K562 (cell line): ENCODE measurements at regions not wholly inside any gene's neighbourhood (a gene's known extent, or its start where the extent isn't known, plus 50 kb on each side); places are given as distances from the start of the nearest gene placed in this dataset.

Source experiments
- ATAC-seq: fragments of 200-7000 bp; cut with Tn5 transposase; 3 replicates; pipeline ENCODE4 v1.9.1; 2020; ENCODE audit warnings: moderate library complexity
- BruUV-seq: library from RNA; stranded (reverse); fragments of 400-500 nt; replicated peaks from 2 replicates; lab custom pipeline; 2021; lab: Mats Ljungman, UMichigan
- CTCF ChIA-PET: fragments of 300-600 bp; formaldehyde crosslinking; extraction: SDS; loops from one replicate; lab custom pipeline; 2021; ENCODE audit warnings: low intra/inter-chr PET ratio; lab: Yijun Ruan, JAX
- POLR2A ChIA-PET: fragments of 300-600, 350-650 bp; sonication (Branson Sonifier 250); formaldehyde crosslinking; extraction: SDS; loops from one replicate; lab custom pipeline; 2021; ENCODE audit warnings: antibody characterized with exemption, inconsistent platforms; lab: Yijun Ruan, JAX
- DNase-seq, 4 experiments: peaks; one replicate each; pipeline versions ENCODE4 v3.0.0 to v3.0.0-alpha.2; 2011 to 2018; ENCODE audit warnings: low spot score in 3 of 4, mixed read lengths in 3 of 4; ENCODE audit errors: extremely low read depth in 1 of 4
- FAIRE-seq: peaks from 2 replicates; lab custom pipeline; 2011; peaks lifted over from hg19 to GRCh38; lab: Jason Lieb, UNC
- H2AFZ ChIP-seq: 2 replicates; pipeline ENCODE4 v1.6.0; 2011; ENCODE audit warnings: low read depth, low read length, control low read depth, inconsistent platforms
- H3K27ac ChIP-seq: fragments of 200-600 bp; 3 replicates; pipeline ENCODE4 v1.8.0; 2011; ENCODE audit warnings: low read depth, mild to moderate bottlenecking, control low read depth, inconsistent platforms, low read length, moderate library complexity, mixed read lengths; ENCODE audit errors: extremely low read depth
- H3K27me3 ChIP-seq, 2 experiments: fragments of 300-600 bp in 1 of 2; 2 replicates in 1 of 2; 3 replicates in 1 of 2; pipeline versions ENCODE4 v1.6.0 to v1.8.0; 2011; ENCODE audit warnings: inconsistent platforms in 2 of 2, low read length in 2 of 2, mild to moderate bottlenecking in 1 of 2, mixed read lengths in 1 of 2, moderate library complexity in 1 of 2; ENCODE audit not compliant: control insufficient read depth in 2 of 2, insufficient read depth in 2 of 2
- H3K36me3 ChIP-seq: fragments of 300-600 bp; 3 replicates; pipeline ENCODE4 v1.8.0; 2011; ENCODE audit warnings: mild to moderate bottlenecking, low read length, inconsistent platforms; ENCODE audit not compliant: control insufficient read depth, insufficient read depth
- H3K4me1 ChIP-seq, 2 experiments: fragments of 200-600 bp in 1 of 2; replicated peaks in 1 of 2; 2 replicates in 1 of 2; 3 replicates in 1 of 2; pipeline versions ENCODE4 v1.5.1 to v1.8.0; 2011; ENCODE audit warnings: inconsistent platforms in 2 of 2, low read length in 2 of 2, mild to moderate bottlenecking in 1 of 2, mixed read lengths in 1 of 2, moderate library complexity in 1 of 2; ENCODE audit not compliant: control insufficient read depth in 2 of 2, insufficient read depth in 2 of 2
- H3K4me2 ChIP-seq: 2 replicates; pipeline ENCODE4 v1.6.1; 2011; ENCODE audit warnings: low read length, control low read depth, inconsistent platforms, mixed read lengths; ENCODE audit not compliant: insufficient read depth
- H3K4me3 ChIP-seq: fragments of 200-600 bp; sonication (generic), shearing (Covaris generic); 2 replicates; pipeline ENCODE4 v1.5.1; 2016; ENCODE audit warnings: control low read depth, inconsistent platforms
- H3K79me2 ChIP-seq: fragments of 200-600 bp; 3 replicates; pipeline ENCODE4 v1.8.0; 2011; ENCODE audit warnings: low read length, inconsistent platforms; ENCODE audit not compliant: control insufficient read depth, insufficient read depth
- H3K9ac ChIP-seq, 2 experiments: 2 replicates each; pipeline versions ENCODE4 v1.6.0 to v1.6.1; 2011; ENCODE audit warnings: low read depth in 2 of 2, low read length in 2 of 2, control low read depth in 1 of 2, inconsistent platforms in 1 of 2, mild to moderate bottlenecking in 1 of 2, mixed read lengths in 1 of 2; ENCODE audit not compliant: insufficient read depth in 1 of 2
- H3K9me1 ChIP-seq: one replicate; pipeline ENCODE4 v1.6.0; 2011; ENCODE audit warnings: inconsistent platforms, mild to moderate bottlenecking, low read length, moderate library complexity; ENCODE audit not compliant: control insufficient read depth, insufficient read depth
- H3K9me3 ChIP-seq: replicated peaks from 2 replicates; pipeline ENCODE4 v1.5.1; 2011; ENCODE audit warnings: low read depth, low read length, inconsistent platforms; ENCODE audit not compliant: control insufficient read depth, insufficient read depth
- H4K20me1 ChIP-seq: replicated peaks from 2 replicates; pipeline ENCODE4 v1.6.1; 2011; ENCODE audit warnings: low read length, inconsistent platforms, mixed read lengths; ENCODE audit not compliant: control insufficient read depth, insufficient read depth
- GATAD2B ChIP-seq: fragments of 450-650 bp; IDR thresholded peaks from 2 replicates; pipeline ENCODE4 v1.6.1; 2017; ENCODE audit warnings: mild to moderate bottlenecking, borderline replicate concordance
- HNRNPK ChIP-seq: fragments of 200-400 bp; formaldehyde crosslinking; IDR thresholded peaks from one replicate; pipeline ENCODE4 v1.6.1; 2018; ENCODE audit warnings: mild to moderate bottlenecking, low read depth, low read length; ENCODE audit not compliant: poor library complexity, severe bottlenecking
- PTRF ChIP-seq: fragments of 450-650 bp; IDR thresholded peaks from 2 replicates; pipeline ENCODE4 v1.6.1; 2016; ENCODE audit warnings: mild to moderate bottlenecking, missing genetic modification characterization, missing compliant biosample characterization
- RBM22 ChIP-seq: fragments of 200-400 bp; formaldehyde crosslinking; IDR thresholded peaks from 2 replicates; pipeline ENCODE4 v1.6.1; 2018; ENCODE audit warnings: low read length, low read depth; ENCODE audit not compliant: poor library complexity, severe bottlenecking
- ZNF764 ChIP-seq: fragments of 250-450 bp; sonication (Bioruptor Pico); IDR thresholded peaks from 2 replicates; pipeline ENCODE4 v1.4.0; 2020; ENCODE audit warnings: low read depth, mild to moderate bottlenecking, moderate library complexity
- WGBS: fragments of 100-300 bp; shearing (Covaris generic); methylation state at CpG from one replicate; pipeline ENCODE4 v1.1.6; 2016; ENCODE audit warnings: low coverage, mixed read lengths; ENCODE audit not compliant: insufficient coverage; ENCODE audit errors: missing lambda C conversion rate; 5-methylcytosine and 5-hydroxymethylcytosine counted together
- in situ Hi-C: fragments of 300-500 bp; cut with MboI; formaldehyde crosslinking; loops from 4 replicates; pipeline ENCODE4 v1.15.0; 2018; ENCODE audit warnings: inconsistent platforms, mixed read lengths
- intact Hi-C: fragments of 100-400 bp; cut with micrococcal nuclease; formaldehyde crosslinking; loops from 2 replicates; pipeline ENCODE4 v1.14.2; 2022
- TF ChIP-seq, protein P1 (sequence below): fragments of 450-650 bp; IDR thresholded peaks from 2 replicates; pipeline ENCODE4 v1.6.1; 2016; ENCODE audit warnings: low read depth, mild to moderate bottlenecking, moderate library complexity
- TF ChIP-seq, protein P2 (sequence below): fragments of 450-650 bp; IDR thresholded peaks from 2 replicates; pipeline ENCODE4 v1.6.1; 2016; ENCODE audit warnings: missing biosample characterization, missing genetic modification characterization

DNA sequence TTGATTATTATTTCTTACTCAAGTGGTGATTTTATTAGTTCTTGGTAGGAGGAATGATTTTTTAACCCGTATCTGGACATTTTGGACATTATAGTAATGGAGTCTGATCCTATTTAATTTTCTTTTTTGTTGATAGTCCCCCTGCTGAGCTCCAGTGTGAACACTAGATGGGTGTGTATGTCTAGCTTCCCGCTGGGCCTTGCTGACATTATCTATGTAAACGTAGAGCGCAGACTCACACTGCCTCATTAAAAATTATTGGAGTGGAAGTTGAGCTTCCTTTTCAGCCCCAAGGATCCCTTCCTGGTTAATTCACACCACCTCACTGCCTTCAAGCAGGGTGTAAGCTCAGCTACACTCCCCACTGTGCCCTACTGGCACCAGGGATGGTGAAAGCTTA lies 467.6 kb upstream of the PKN2 start:
- ATAC-seq (no peak), DNase-seq (no peak), FAIRE-seq (no peak)
- no peaks in the 10 kb centered on the region for H3K27me3 ChIP-seq
- H3K79me2 ChIP-seq, result no peaks in the 10 kb centered on the region
- H3K27ac ChIP-seq, result no peak overlapping the region
- no peaks in the 10 kb centered on the region for H3K9me1 ChIP-seq
- intact Hi-C loops, result no loop called here
- ChIA-PET POLR2A (no interaction called here), CTCF (no interaction called here)
- in situ Hi-C loops, result no loop called here
- no peaks in the 10 kb centered on the region for H3K36me3 ChIP-seq
- no TSS peak for BruUV-seq
- no peak overlapping the region for H3K9ac ChIP-seq
- no peaks in the 10 kb centered on the region for H3K4me1 ChIP-seq
- no peak overlapping the region for H3K4me2 ChIP-seq
- no peaks in the 10 kb centered on the region; the same call in 1 of the 2 replicates for H3K9me3 ChIP-seq
- 2% methylated on average over 4 of the region's 4 CpGs for WGBS
- H4K20me1 ChIP-seq, result no peaks in the 10 kb centered on the region
- H2AFZ ChIP-seq, result no peak overlapping the region
- H3K4me3 ChIP-seq, result no peak overlapping the region
- TF ChIP-seq, protein P1, sequence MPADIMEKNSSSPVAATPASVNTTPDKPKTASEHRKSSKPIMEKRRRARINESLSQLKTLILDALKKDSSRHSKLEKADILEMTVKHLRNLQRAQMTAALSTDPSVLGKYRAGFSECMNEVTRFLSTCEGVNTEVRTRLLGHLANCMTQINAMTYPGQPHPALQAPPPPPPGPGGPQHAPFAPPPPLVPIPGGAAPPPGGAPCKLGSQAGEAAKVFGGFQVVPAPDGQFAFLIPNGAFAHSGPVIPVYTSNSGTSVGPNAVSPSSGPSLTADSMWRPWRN, result no peak
- TF ChIP-seq GATAD2B (no peak), HNRNPK (no peak), ZNF764 (CRISPR knock-in tag) (no peak), RBM22 (no peak), PTRF (tag) (no peak)
- TF ChIP-seq, protein P2, sequence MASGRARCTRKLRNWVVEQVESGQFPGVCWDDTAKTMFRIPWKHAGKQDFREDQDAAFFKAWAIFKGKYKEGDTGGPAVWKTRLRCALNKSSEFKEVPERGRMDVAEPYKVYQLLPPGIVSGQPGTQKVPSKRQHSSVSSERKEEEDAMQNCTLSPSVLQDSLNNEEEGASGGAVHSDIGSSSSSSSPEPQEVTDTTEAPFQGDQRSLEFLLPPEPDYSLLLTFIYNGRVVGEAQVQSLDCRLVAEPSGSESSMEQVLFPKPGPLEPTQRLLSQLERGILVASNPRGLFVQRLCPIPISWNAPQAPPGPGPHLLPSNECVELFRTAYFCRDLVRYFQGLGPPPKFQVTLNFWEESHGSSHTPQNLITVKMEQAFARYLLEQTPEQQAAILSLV, result no peak
